ENCODE measurements at regions not wholly inside any gene's neighbourhood (a gene's known extent, or its start where the extent isn't known, plus 50 kb on each side); places are given as distances from the start of the nearest gene placed in this dataset.
"Not testable (repeated sequence)": the region's sequence is repeated elsewhere in the genome, so short reads cannot be mapped to it uniquely, and the experiment has no call there.

- H3K27me3 ChIP-seq (ENCODE audit: control insufficient read depth in 1 of 2, insufficient read depth in 2 of 2, low read length in 2 of 2): no peaks in the 10 kb centered on the region
- H3K4me3 ChIP-seq (ENCODE audit: low read depth in 1 of 2, low read length in 2 of 2): no peak overlapping the region
- H3K36me3 ChIP-seq (ENCODE audit: control insufficient read depth in 1 of 2, insufficient read depth in 2 of 2, low read length in 2 of 2): no peaks in the 10 kb centered on the region
- no peaks in the 10 kb centered on the region for H3K9me3 ChIP-seq (ENCODE audit: control insufficient read depth in 1 of 2, low read length in 2 of 2)
- H3K4me1 ChIP-seq (ENCODE audit: control insufficient read depth in 1 of 2, insufficient read depth in 2 of 2, low read length in 2 of 2): peaks cover 0 to 3% of the 10 kb centered on the region in 2 donors
- no peak overlapping the region for H3K9ac ChIP-seq (ENCODE audit: low read depth in 1 of 2, low read length in 2 of 2)
- no peak overlapping the region for H3K27ac ChIP-seq (ENCODE audit: low read depth, low read length)
These were observed 214.0 kb upstream of the WDFY3 start for GRCh38 chr4:85180533-85180932.

DNA sequence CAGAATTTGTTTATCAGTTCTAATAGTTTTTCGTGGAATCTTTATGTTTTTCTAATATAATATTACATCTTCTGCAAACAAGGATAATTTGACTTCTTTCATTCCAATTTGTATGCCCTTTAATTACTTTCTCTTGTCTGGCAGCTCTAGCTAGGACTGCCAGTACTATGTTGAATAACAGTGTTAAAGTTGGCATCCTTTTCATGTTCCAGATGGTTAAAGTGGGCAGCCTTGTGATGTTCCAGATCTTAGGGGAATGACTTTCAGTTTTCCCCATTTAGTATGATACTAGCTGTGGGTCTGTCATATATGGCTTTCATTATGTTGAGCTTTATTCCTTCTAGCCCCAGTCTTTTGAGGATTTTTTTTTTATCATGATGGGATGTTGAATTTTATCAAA lies 220.6 kb upstream of the WDFY3 start:
- Histone ChIP-seq H3K27me3 (ENCODE audit: control insufficient read depth in 1 of 2, insufficient read depth in 2 of 2, low read length in 2 of 2) (no peaks in the 10 kb centered on the region), H3K4me1 (ENCODE audit: control insufficient read depth in 1 of 2, insufficient read depth in 2 of 2, low read length in 2 of 2) (no peaks in the 10 kb centered on the region), H3K36me3 (ENCODE audit: control insufficient read depth in 1 of 2, insufficient read depth in 2 of 2, low read length in 2 of 2) (no peaks in the 10 kb centered on the region), H3K9me3 (ENCODE audit: control insufficient read depth in 1 of 2, low read length in 2 of 2) (no peaks in the 10 kb centered on the region), H3K27ac (ENCODE audit: low read depth, low read length) (no peak overlapping the region), H3K9ac (ENCODE audit: low read depth in 1 of 2, low read length in 2 of 2) (no peak overlapping the region), H3K4me3 (ENCODE audit: low read depth in 1 of 2, low read length in 2 of 2) (no peak overlapping the region)

- H3K36me3 ChIP-seq (ENCODE audit: control insufficient read depth in 1 of 2, insufficient read depth in 2 of 2, low read length in 2 of 2); H3K9me3 ChIP-seq (ENCODE audit: control insufficient read depth in 1 of 2, low read length in 2 of 2); H3K27me3 ChIP-seq (ENCODE audit: control insufficient read depth in 1 of 2, insufficient read depth in 2 of 2, low read length in 2 of 2); H3K4me1 ChIP-seq (ENCODE audit: control insufficient read depth in 1 of 2, insufficient read depth in 2 of 2, low read length in 2 of 2); H3K27ac ChIP-seq (ENCODE audit: low read depth, low read length); H3K4me3 ChIP-seq (ENCODE audit: low read depth in 1 of 2, low read length in 2 of 2); H3K9ac ChIP-seq (ENCODE audit: low read depth in 1 of 2, low read length in 2 of 2): not testable (repeated sequence)
These were observed 229.5 kb upstream of the WDFY3 start for GRCh38 chr4:85196015-85196414.

- no peak overlapping the region for H3K4me3 ChIP-seq (ENCODE audit: low read depth in 1 of 2, low read length in 2 of 2)
- peaks cover 0 to 5% of the 10 kb centered on the region in 2 donors for H3K9me3 ChIP-seq (ENCODE audit: control insufficient read depth in 1 of 2, low read length in 2 of 2)
- H3K27ac ChIP-seq (ENCODE audit: low read depth, low read length): no peak overlapping the region
- no peaks in the 10 kb centered on the region for H3K36me3 ChIP-seq (ENCODE audit: control insufficient read depth in 1 of 2, insufficient read depth in 2 of 2, low read length in 2 of 2)
- no peak overlapping the region for H3K9ac ChIP-seq (ENCODE audit: low read depth in 1 of 2, low read length in 2 of 2)
- no peaks in the 10 kb centered on the region for H3K27me3 ChIP-seq (ENCODE audit: control insufficient read depth in 1 of 2, insufficient read depth in 2 of 2, low read length in 2 of 2)
- no peaks in the 10 kb centered on the region for H3K4me1 ChIP-seq (ENCODE audit: control insufficient read depth in 1 of 2, insufficient read depth in 2 of 2, low read length in 2 of 2)
These were observed 233.6 kb upstream of the WDFY3 start for GRCh38 chr4:85200106-85200505.

GRCh38 chr4:85209161-85209560 lies 242.7 kb upstream of the WDFY3 start:
- no peaks in the 10 kb centered on the region for H3K36me3 ChIP-seq (ENCODE audit: control insufficient read depth in 1 of 2, insufficient read depth in 2 of 2, low read length in 2 of 2)
- no peak overlapping the region for H3K27ac ChIP-seq (ENCODE audit: low read depth, low read length)
- H3K4me3 ChIP-seq (ENCODE audit: low read depth in 1 of 2, low read length in 2 of 2): no peak overlapping the region
- H3K4me1 ChIP-seq (ENCODE audit: control insufficient read depth in 1 of 2, insufficient read depth in 2 of 2, low read length in 2 of 2): no peaks in the 10 kb centered on the region
- no peaks in the 10 kb centered on the region for H3K9me3 ChIP-seq (ENCODE audit: control insufficient read depth in 1 of 2, low read length in 2 of 2)
- H3K27me3 ChIP-seq (ENCODE audit: control insufficient read depth in 1 of 2, insufficient read depth in 2 of 2, low read length in 2 of 2): no peaks in the 10 kb centered on the region
- H3K9ac ChIP-seq (ENCODE audit: low read depth in 1 of 2, low read length in 2 of 2): no peak overlapping the region

GRCh38 chr4:85210353-85210752 lies 243.9 kb upstream of the WDFY3 start:
- Histone ChIP-seq H3K27ac (ENCODE audit: low read depth, low read length) (no peak overlapping the region), H3K9ac (ENCODE audit: low read depth in 1 of 2, low read length in 2 of 2) (no peak overlapping the region), H3K9me3 (ENCODE audit: control insufficient read depth in 1 of 2, low read length in 2 of 2) (no peaks in the 10 kb centered on the region), H3K36me3 (ENCODE audit: control insufficient read depth in 1 of 2, insufficient read depth in 2 of 2, low read length in 2 of 2) (no peaks in the 10 kb centered on the region), H3K4me3 (ENCODE audit: low read depth in 1 of 2, low read length in 2 of 2) (no peak overlapping the region), H3K4me1 (ENCODE audit: control insufficient read depth in 1 of 2, insufficient read depth in 2 of 2, low read length in 2 of 2) (no peaks in the 10 kb centered on the region), H3K27me3 (ENCODE audit: control insufficient read depth in 1 of 2, insufficient read depth in 2 of 2, low read length in 2 of 2) (no peaks in the 10 kb centered on the region)

DNA sequence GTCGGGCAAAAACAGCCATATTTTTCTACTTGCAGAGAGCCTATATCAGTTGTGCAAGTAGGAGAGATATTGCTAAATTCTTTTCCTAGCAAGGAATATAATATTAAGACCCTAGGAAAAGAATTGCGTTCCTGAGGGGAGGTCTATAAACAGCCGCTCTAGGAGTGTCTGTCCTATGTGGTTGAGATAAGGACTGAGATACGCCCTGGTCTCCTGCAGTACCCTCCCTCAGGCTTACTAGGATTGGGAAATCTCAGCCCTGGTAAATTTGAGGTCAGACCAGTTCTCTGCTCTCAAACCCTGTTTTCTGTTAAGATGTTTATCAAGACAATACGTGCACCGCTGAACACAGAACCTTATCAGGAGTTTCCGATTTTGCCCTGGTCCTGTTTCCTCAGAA lies 250.1 kb upstream of the WDFY3 start:
- H3K9ac ChIP-seq (ENCODE audit: low read depth in 1 of 2, low read length in 2 of 2); H3K27me3 ChIP-seq (ENCODE audit: control insufficient read depth in 1 of 2, insufficient read depth in 2 of 2, low read length in 2 of 2); H3K4me3 ChIP-seq (ENCODE audit: low read depth in 1 of 2, low read length in 2 of 2); H3K9me3 ChIP-seq (ENCODE audit: control insufficient read depth in 1 of 2, low read length in 2 of 2); H3K4me1 ChIP-seq (ENCODE audit: control insufficient read depth in 1 of 2, insufficient read depth in 2 of 2, low read length in 2 of 2); H3K27ac ChIP-seq (ENCODE audit: low read depth, low read length); H3K36me3 ChIP-seq (ENCODE audit: control insufficient read depth in 1 of 2, insufficient read depth in 2 of 2, low read length in 2 of 2): not testable (repeated sequence)

GRCh38 chr4:85218756-85219155 lies 252.3 kb upstream of the WDFY3 start:
- Histone ChIP-seq H3K4me1 (ENCODE audit: control insufficient read depth in 1 of 2, insufficient read depth in 2 of 2, low read length in 2 of 2) (no peaks in the 10 kb centered on the region), H3K36me3 (ENCODE audit: control insufficient read depth in 1 of 2, insufficient read depth in 2 of 2, low read length in 2 of 2) (no peaks in the 10 kb centered on the region), H3K9me3 (ENCODE audit: control insufficient read depth in 1 of 2, low read length in 2 of 2) (peaks cover 0 to 4% of the 10 kb centered on the region in 2 donors), H3K4me3 (ENCODE audit: low read depth in 1 of 2, low read length in 2 of 2) (no peak overlapping the region), H3K27me3 (ENCODE audit: control insufficient read depth in 1 of 2, insufficient read depth in 2 of 2, low read length in 2 of 2) (no peaks in the 10 kb centered on the region), H3K9ac (ENCODE audit: low read depth in 1 of 2, low read length in 2 of 2) (no peak overlapping the region), H3K27ac (ENCODE audit: low read depth, low read length) (no peak overlapping the region)

- H3K4me1 ChIP-seq (ENCODE audit: control insufficient read depth in 1 of 2, insufficient read depth in 2 of 2, low read length in 2 of 2): no peaks in the 10 kb centered on the region
- no peak overlapping the region for H3K27ac ChIP-seq (ENCODE audit: low read depth, low read length)
- H3K9ac ChIP-seq (ENCODE audit: low read depth in 1 of 2, low read length in 2 of 2): no peak overlapping the region
- no peaks in the 10 kb centered on the region for H3K36me3 ChIP-seq (ENCODE audit: control insufficient read depth in 1 of 2, insufficient read depth in 2 of 2, low read length in 2 of 2)
- peaks cover 0 to 4% of the 10 kb centered on the region in 2 donors for H3K9me3 ChIP-seq (ENCODE audit: control insufficient read depth in 1 of 2, low read length in 2 of 2)
- H3K27me3 ChIP-seq (ENCODE audit: control insufficient read depth in 1 of 2, insufficient read depth in 2 of 2, low read length in 2 of 2): no peaks in the 10 kb centered on the region
- no peak overlapping the region for H3K4me3 ChIP-seq (ENCODE audit: low read depth in 1 of 2, low read length in 2 of 2)
These were observed 253.3 kb upstream of the ARHGAP24 start for GRCh38 chr4:85221606-85222005.

GRCh38 chr4:85222561-85222960 lies 252.4 kb upstream of the ARHGAP24 start:
- no peaks in the 10 kb centered on the region for H3K36me3 ChIP-seq (ENCODE audit: control insufficient read depth in 1 of 2, insufficient read depth in 2 of 2, low read length in 2 of 2)
- no peaks in the 10 kb centered on the region for H3K27me3 ChIP-seq (ENCODE audit: control insufficient read depth in 1 of 2, insufficient read depth in 2 of 2, low read length in 2 of 2)
- no peak overlapping the region for H3K4me3 ChIP-seq (ENCODE audit: low read depth in 1 of 2, low read length in 2 of 2)
- no peak overlapping the region for H3K27ac ChIP-seq (ENCODE audit: low read depth, low read length)
- H3K9ac ChIP-seq (ENCODE audit: low read depth in 1 of 2, low read length in 2 of 2): no peak overlapping the region
- H3K4me1 ChIP-seq (ENCODE audit: control insufficient read depth in 1 of 2, insufficient read depth in 2 of 2, low read length in 2 of 2): no peaks in the 10 kb centered on the region
- H3K9me3 ChIP-seq (ENCODE audit: control insufficient read depth in 1 of 2, low read length in 2 of 2): peaks cover 0 to 4% of the 10 kb centered on the region in 2 donors

GRCh38 chr4:85228264-85228663 lies 246.7 kb upstream of the ARHGAP24 start:
- no peaks in the 10 kb centered on the region for H3K27me3 ChIP-seq (ENCODE audit: control insufficient read depth in 1 of 2, insufficient read depth in 2 of 2, low read length in 2 of 2)
- H3K9ac ChIP-seq (ENCODE audit: low read depth in 1 of 2, low read length in 2 of 2): no peak overlapping the region
- H3K4me3 ChIP-seq (ENCODE audit: low read depth in 1 of 2, low read length in 2 of 2): no peak overlapping the region
- H3K4me1 ChIP-seq (ENCODE audit: control insufficient read depth in 1 of 2, insufficient read depth in 2 of 2, low read length in 2 of 2): no peaks in the 10 kb centered on the region
- no peaks in the 10 kb centered on the region for H3K36me3 ChIP-seq (ENCODE audit: control insufficient read depth in 1 of 2, insufficient read depth in 2 of 2, low read length in 2 of 2)
- H3K27ac ChIP-seq (ENCODE audit: low read depth, low read length): no peak overlapping the region
- no peaks in the 10 kb centered on the region for H3K9me3 ChIP-seq (ENCODE audit: control insufficient read depth in 1 of 2, low read length in 2 of 2)
